HepG2 (cell line): ENCODE measurements at regions not wholly inside any gene's neighbourhood (a gene's known extent, or its start where the extent isn't known, plus 50 kb on each side); places are given as distances from the start of the nearest gene placed in this dataset.

ENCODE experiments used
- E2F2 ChIP-seq: sonication (generic); formaldehyde crosslinking; IDR thresholded peaks from 2 replicates; pipeline ENCODE4 v1.4.0; 2020; ENCODE audit warnings: missing genetic modification reagents, borderline replicate concordance
- ELF4 ChIP-seq: sonication (generic); formaldehyde crosslinking; IDR thresholded peaks from 2 replicates; pipeline ENCODE4 v1.5.0; 2020; ENCODE audit warnings: missing genetic modification reagents, mild to moderate bottlenecking, moderate library complexity, borderline replicate concordance
- EP300 ChIP-seq, 3 experiments: sonication (generic) in 1 of 3; formaldehyde crosslinking in 1 of 3; IDR thresholded peaks; 2 replicates each; pipeline versions ENCODE4 v1.5.1 to v1.6.1; 2011 to 2020; ENCODE audit warnings: low read depth in 2 of 3, low read length in 2 of 3, borderline replicate concordance in 1 of 3, improper control_type of control experiment in 1 of 3, mild to moderate bottlenecking in 1 of 3, missing genetic modification reagents in 1 of 3, moderate library complexity in 1 of 3
- PHF20 ChIP-seq: sonication (generic); formaldehyde crosslinking; IDR thresholded peaks from 2 replicates; pipeline ENCODE4 v1.5.0; 2020; ENCODE audit warnings: mild to moderate bottlenecking, missing genetic modification reagents
- POLR2AphosphoS5 ChIP-seq: IDR thresholded peaks from 2 replicates; pipeline ENCODE4 v1.6.1; 2012; ENCODE audit warnings: low read depth, low read length
- SMAD9 ChIP-seq: sonication (generic); formaldehyde crosslinking; IDR thresholded peaks from 2 replicates; pipeline ENCODE4 v1.5.1; 2020; ENCODE audit warnings: mild to moderate bottlenecking, missing genetic modification reagents
- TEAD2 ChIP-seq: sonication (generic); formaldehyde crosslinking; IDR thresholded peaks from 2 replicates; pipeline ENCODE4 v1.9.0; 2021; ENCODE audit warnings: missing genetic modification reagents
- ZBTB7A ChIP-seq: sonication (generic); formaldehyde crosslinking; IDR thresholded peaks from 2 replicates; pipeline ENCODE4 v1.8.0; 2022; ENCODE audit warnings: mild to moderate bottlenecking, missing genetic modification reagents

- TF ChIP-seq ZBTB7A (CRISPR knock-in tag), result no peak
- TF ChIP-seq POLR2AphosphoS5, result no peak
- no peak for TF ChIP-seq PHF20 (CRISPR knock-in tag)
- TF ChIP-seq SMAD9 (CRISPR knock-in tag), result no peak
- TF ChIP-seq E2F2 (CRISPR knock-in tag), result no peak
- no peak for TF ChIP-seq TEAD2 (CRISPR knock-in tag)
- no peak for TF ChIP-seq ELF4 (CRISPR knock-in tag)
- no peak for TF ChIP-seq EP300 (IDR thresholded peaks at IDR 0.05; ENCODE audit: low read depth in 2 of 2, low read length in 2 of 2)
- TF ChIP-seq EP300 (CRISPR knock-in tag; IDR thresholded peaks at IDR 0.05; ENCODE audit: borderline replicate concordance), result no peak
These were observed 78.5 kb upstream of the ALDH1A1 start for GRCh38 chr9:73031350-73031749.
